ENCODE measurements at regions not wholly inside any gene's neighbourhood (a gene's known extent, or its start where the extent isn't known, plus 50 kb on each side); places are given as distances from the start of the nearest gene placed in this dataset.

DNA sequence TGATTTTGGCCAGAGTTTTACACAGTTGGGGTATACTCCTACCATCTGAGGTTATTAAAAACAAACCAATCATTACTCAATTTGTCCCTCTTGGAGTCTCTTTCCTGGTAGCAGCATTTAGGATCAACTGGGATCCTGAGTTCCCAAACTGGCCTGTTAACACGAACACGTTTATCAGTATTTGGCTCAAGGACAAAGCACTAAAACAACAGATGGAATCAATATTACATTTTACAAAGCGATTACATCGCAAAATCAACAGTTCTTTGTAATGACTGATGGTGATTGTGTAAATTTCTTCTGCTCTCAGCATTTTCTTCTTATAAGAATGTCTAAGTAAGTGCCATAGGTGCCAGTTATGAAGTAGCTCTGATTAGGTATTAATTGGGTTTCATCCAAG is 582.9 kb upstream of the ANKRD30A start:
- Histone ChIP-seq H3K79me2 (ENCODE audit: control insufficient read depth in 1 of 2, insufficient read depth in 2 of 2, low read length in 2 of 2) (no peaks in the 10 kb centered on the region), H4K91ac (replicated peaks; ENCODE audit: insufficient read length, low read length) (no peak overlapping the region), H3K23ac (ENCODE audit: insufficient read length) (no peak overlapping the region), H2AFZ (ENCODE audit: low read length) (0 out of 2 replicates have a peak overlapping the region, but pooled peaks have one; percentile 57), H3K4ac (replicated peaks; ENCODE audit: insufficient read length, low read depth, low read length) (no peak overlapping the region), H4K5ac (ENCODE audit: insufficient read length, low read depth, low read length) (no peak overlapping the region), H3K56ac (replicated peaks; ENCODE audit: insufficient read length, low read depth, low read length) (no peak overlapping the region), H3K4me3 (ENCODE audit: extremely low read depth in 1 of 4, insufficient read depth in 2 of 4, low read depth in 3 of 4, low read length in 4 of 4) (no peak overlapping the region), H3K14ac (ENCODE audit: insufficient read length) (no peak overlapping the region), H2BK15ac (ENCODE audit: low read length) (no peak overlapping the region), H3K9me3 (ENCODE audit: insufficient read depth in 2 of 2, low read depth in 1 of 2, low read length in 1 of 2) (no peaks in the 10 kb centered on the region), H3K36me3 (ENCODE audit: control insufficient read depth in 2 of 4, insufficient read depth in 4 of 4, low read length in 3 of 4) (no peaks in the 10 kb centered on the region), H2BK12ac (ENCODE audit: low read depth, low read length) (no peak overlapping the region), H3K23me2 (ENCODE audit: low read depth, low read length) (no peaks in the 10 kb centered on the region), H3K9ac (replicated peaks in 1 of 4; ENCODE audit: extremely low read depth in 1 of 4, low read depth in 3 of 4, low read length in 3 of 4) (no peak overlapping the region), H3K18ac (ENCODE audit: extremely low read depth, low read length) (no peak overlapping the region), H3K4me1 (replicated peaks in 1 of 4; ENCODE audit: control insufficient read depth in 3 of 4, insufficient read depth in 4 of 4, low read length in 3 of 4) (no peaks in the 10 kb centered on the region), H3K4me2 (ENCODE audit: insufficient read depth in 1 of 2, low read depth in 2 of 2, low read length in 2 of 2) (no peak overlapping the region), H3K27ac (ENCODE audit: low read depth, low read length) (no peak overlapping the region), H3K27me3 (replicated peaks in 1 of 4; ENCODE audit: control insufficient read depth in 3 of 4, extremely low read depth in 1 of 4, insufficient read depth in 3 of 4, low read length in 3 of 4) (no peaks in the 10 kb centered on the region), H2BK5ac (ENCODE audit: low read depth, low read length) (no peak overlapping the region), H3K79me1 (ENCODE audit: low read depth, low read length) (no peaks in the 10 kb centered on the region), H2BK120ac (replicated peaks; ENCODE audit: low read depth, low read length) (no peak overlapping the region), H4K20me1 (replicated peaks in 1 of 2; ENCODE audit: control insufficient read depth in 1 of 2, insufficient read depth in 2 of 2, low read length in 2 of 2) (no peaks in the 10 kb centered on the region), H2BK20ac (ENCODE audit: low read length) (no peak overlapping the region), H2AK5ac (ENCODE audit: low read depth, low read length) (no peak overlapping the region), H4K8ac (ENCODE audit: extremely low read depth, insufficient read depth, low read length) (no peak overlapping the region)
- FAIRE-seq (no peak), DNase-seq (ENCODE audit: low read depth in 1 of 2, low spot score in 2 of 2) (no peak)
- ChIA-PET POLR2A (ENCODE audit: partially characterized antibody) (no interaction called here), CTCF (ENCODE audit: partially characterized antibody) (no interaction called here)
- WGBS, 2 experiments (ENCODE audit: extremely low coverage in 1 of 2, insufficient coverage in 1 of 2, insufficient read length in 1 of 2, insufficient replicate concordance in 2 of 2, low coverage in 1 of 2, low lambda C conversion rate in 2 of 2, missing lambda C conversion rate in 1 of 2): 99% methylated on average over 4 of the region's 4 CpGs; no CpG with 5 or more reads in 1 of the 2 experiments
- TF ChIP-seq KDM5A (IDR thresholded peaks at IDR 0.05; ENCODE audit: low read length): no peak
- TF ChIP-seq FOSL1 (IDR thresholded peaks at IDR 0.05; ENCODE audit: insufficient read depth, low read depth, low read length): no peak
- TF ChIP-seq, protein P1, sequence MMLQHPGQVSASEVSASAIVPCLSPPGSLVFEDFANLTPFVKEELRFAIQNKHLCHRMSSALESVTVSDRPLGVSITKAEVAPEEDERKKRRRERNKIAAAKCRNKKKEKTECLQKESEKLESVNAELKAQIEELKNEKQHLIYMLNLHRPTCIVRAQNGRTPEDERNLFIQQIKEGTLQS (IDR thresholded peaks at IDR 0.05; ENCODE audit: insufficient read depth, low read depth, low read length): no peak
- no peak for TF ChIP-seq CBX8 (IDR thresholded peaks at IDR 0.05; ENCODE audit: borderline replicate concordance, low read depth, low read length)
- no peak for TF ChIP-seq EP300 (IDR thresholded peaks at IDR 0.05; ENCODE audit: borderline replicate concordance in 1 of 2, low read depth in 2 of 2, low read length in 2 of 2)
